ENCODE measurements at regions not wholly inside any gene's neighbourhood (a gene's known extent, or its start where the extent isn't known, plus 50 kb on each side); places are given as distances from the start of the nearest gene placed in this dataset.

GRCh38 chr5:58276431-58276830, 183.5 kb downstream of the PLK2 start:
- Histone ChIP-seq H3K36me3 (ENCODE audit: control insufficient read depth, insufficient read depth, low read length) (no peaks in the 10 kb centered on the region), H3K4me3 (ENCODE audit: low read depth, low read length) (no peak overlapping the region), H3K4me1 (no peaks in the 10 kb centered on the region), H3K9me3 (no peaks in the 10 kb centered on the region), H3K27me3 (replicated peaks; ENCODE audit: control insufficient read depth, insufficient read depth, low read length) (no peaks in the 10 kb centered on the region)
- ChIA-PET POLR2A (no interaction called here), CTCF (no interaction called here)
- no TSS peak for BruUV-seq (replicated peaks)
- Mint-ChIP-seq H3K4me1 (ENCODE audit: low read depth, unreplicated experiment) (no peaks in the 10 kb centered on the region), H3K4me3 (ENCODE audit: unreplicated experiment) (no peak overlapping the region), H3K27me3 (ENCODE audit: insufficient read depth, unreplicated experiment) (no peaks in the 10 kb centered on the region), H3K9me3 (ENCODE audit: unreplicated experiment) (no peaks in the 10 kb centered on the region), H3K36me3 (ENCODE audit: insufficient read depth, unreplicated experiment) (no peaks in the 10 kb centered on the region), H3K27ac (ENCODE audit: unreplicated experiment) (no peak overlapping the region)
- no peak for TF ChIP-seq CTCF (IDR thresholded peaks at IDR 0.05; ENCODE audit: insufficient read depth in 1 of 2, low read depth in 1 of 2, low read length in 1 of 2, severe bottlenecking in 1 of 2, unreplicated experiment in 1 of 2)
- intact Hi-C loops (cut with micrococcal nuclease; ENCODE audit: unreplicated experiment) = no loop called here
- no peak for DNase-seq

- no peak for TF ChIP-seq CTCF (IDR thresholded peaks at IDR 0.05; ENCODE audit: insufficient read depth in 1 of 2, low read depth in 1 of 2, low read length in 1 of 2, severe bottlenecking in 1 of 2, unreplicated experiment in 1 of 2)
- Histone ChIP-seq H3K4me3 (ENCODE audit: low read depth, low read length) (no peak overlapping the region), H3K27me3 (replicated peaks; ENCODE audit: control insufficient read depth, insufficient read depth, low read length) (no peaks in the 10 kb centered on the region), H3K4me1 (no peaks in the 10 kb centered on the region), H3K36me3 (ENCODE audit: control insufficient read depth, insufficient read depth, low read length) (no peaks in the 10 kb centered on the region), H3K9me3 (no peaks in the 10 kb centered on the region)
- H3K4me1 Mint-ChIP-seq (ENCODE audit: low read depth, unreplicated experiment) = peaks cover 8% of the 10 kb centered on the region
- DNase-seq = no peak
- no peaks in the 10 kb centered on the region for H3K27me3 Mint-ChIP-seq (ENCODE audit: insufficient read depth, unreplicated experiment)
- no peak overlapping the region for H3K4me3 Mint-ChIP-seq (ENCODE audit: unreplicated experiment)
- no peaks in the 10 kb centered on the region for H3K36me3 Mint-ChIP-seq (ENCODE audit: insufficient read depth, unreplicated experiment)
- ChIA-PET CTCF (no interaction called here), POLR2A (no interaction called here)
- H3K27ac Mint-ChIP-seq (ENCODE audit: unreplicated experiment) = no peak overlapping the region
- no peaks in the 10 kb centered on the region for H3K9me3 Mint-ChIP-seq (ENCODE audit: unreplicated experiment)
- BruUV-seq (replicated peaks) = no TSS peak
- intact Hi-C loops (cut with micrococcal nuclease; ENCODE audit: unreplicated experiment) = no loop called here
Measured at GRCh38 chr5:58275516-58275915, 184.4 kb downstream of the PLK2 start.

- Histone ChIP-seq H3K9me3 (no peaks in the 10 kb centered on the region), H3K4me3 (ENCODE audit: low read depth, low read length) (no peak overlapping the region), H3K36me3 (ENCODE audit: control insufficient read depth, insufficient read depth, low read length) (no peaks in the 10 kb centered on the region), H3K27me3 (replicated peaks; ENCODE audit: control insufficient read depth, insufficient read depth, low read length) (no peaks in the 10 kb centered on the region), H3K4me1 (no peaks in the 10 kb centered on the region)
- H3K9me3 Mint-ChIP-seq (ENCODE audit: unreplicated experiment) = peaks cover 2% of the 10 kb centered on the region
- H3K27me3 Mint-ChIP-seq (ENCODE audit: insufficient read depth, unreplicated experiment) = no peaks in the 10 kb centered on the region
- no TSS peak for BruUV-seq (replicated peaks)
- no peak for DNase-seq
- CTCF ChIA-PET = no interaction called here
- H3K4me3 Mint-ChIP-seq (ENCODE audit: unreplicated experiment) = no peak overlapping the region
- H3K4me1 Mint-ChIP-seq (ENCODE audit: low read depth, unreplicated experiment) = peaks cover 8% of the 10 kb centered on the region
- TF ChIP-seq CTCF (IDR thresholded peaks at IDR 0.05; ENCODE audit: insufficient read depth in 1 of 2, low read depth in 1 of 2, low read length in 1 of 2, severe bottlenecking in 1 of 2, unreplicated experiment in 1 of 2) = no peak
- no peaks in the 10 kb centered on the region for H3K36me3 Mint-ChIP-seq (ENCODE audit: insufficient read depth, unreplicated experiment)
- H3K27ac Mint-ChIP-seq (ENCODE audit: unreplicated experiment) = no peak overlapping the region
- POLR2A ChIA-PET = no interaction called here
- intact Hi-C loops (cut with micrococcal nuclease; ENCODE audit: unreplicated experiment) = no loop called here
Measured at GRCh38 chr5:58274191-58274590, 185.7 kb downstream of the PLK2 start.
